ENCODE measurements at regions not wholly inside any gene's neighbourhood (a gene's known extent, or its start where the extent isn't known, plus 50 kb on each side); places are given as distances from the start of the nearest gene placed in this dataset.
A peak's percentile ranks its signal among the peaks of the same experiment; 100 is the strongest.
"Not testable (repeated sequence)": the region's sequence is repeated elsewhere in the genome, so short reads cannot be mapped to it uniquely, and the experiment has no call there.

GRCh38 chr1:219863816-219864215, 64.5 kb downstream of the SLC30A10 start:
- not testable (repeated sequence) for DNase-seq (ENCODE audit: low spot score)

DNA sequence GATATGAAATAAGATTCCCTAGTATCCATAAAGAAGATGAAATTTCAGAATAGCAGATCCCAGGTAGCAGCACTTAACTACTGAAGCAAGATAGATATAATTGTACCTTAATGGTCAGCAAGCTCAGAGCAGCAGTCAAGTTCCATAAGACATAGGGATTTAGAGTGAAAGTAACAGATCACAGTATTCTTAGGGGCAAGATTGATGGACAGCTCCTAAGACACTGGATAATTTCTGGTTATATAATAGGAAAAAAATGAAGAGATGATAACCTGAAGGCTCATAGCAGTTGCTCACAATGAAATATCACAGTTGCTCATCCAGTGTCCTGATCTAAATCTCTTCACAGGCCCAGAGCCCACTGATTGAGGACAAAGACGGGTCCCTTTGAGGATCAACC, 66.0 kb downstream of the SLC30A10 start:
- DNase-seq (ENCODE audit: low spot score), result no peak

- DNase-seq (ENCODE audit: low spot score), result no peak
These were observed 69.4 kb downstream of the SLC30A10 start for GRCh38 chr1:219858980-219859379.

- DNase-seq (ENCODE audit: low spot score), result no peak
These were observed 81.0 kb downstream of the SLC30A10 start for GRCh38 chr1:219847215-219847855.

- not testable (repeated sequence) for DNase-seq (ENCODE audit: low spot score)
These were observed 88.8 kb downstream of the SLC30A10 start for GRCh38 chr1:219839595-219839994.

DNA sequence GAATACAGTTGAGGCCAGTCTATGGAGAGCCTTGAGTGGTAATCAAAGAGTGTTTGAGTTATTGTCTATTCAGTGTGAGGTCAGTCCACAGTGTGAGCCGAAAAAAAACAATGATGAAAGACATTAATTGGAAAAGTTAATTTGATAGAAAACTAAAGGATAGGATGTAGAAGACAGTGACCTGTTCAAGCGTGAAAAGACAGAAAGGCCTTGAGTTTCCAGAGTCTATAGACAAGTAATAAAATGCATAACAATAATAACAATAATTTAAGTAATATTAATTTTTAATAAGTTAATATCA, 90.4 kb downstream of the SLC30A10 start:
- DNase-seq (ENCODE audit: low spot score), result no peak

- DNase-seq (ENCODE audit: low spot score), result peak; percentile 64
These were observed 90.9 kb downstream of the SLC30A10 start for GRCh38 chr1:219837274-219837993.

DNA sequence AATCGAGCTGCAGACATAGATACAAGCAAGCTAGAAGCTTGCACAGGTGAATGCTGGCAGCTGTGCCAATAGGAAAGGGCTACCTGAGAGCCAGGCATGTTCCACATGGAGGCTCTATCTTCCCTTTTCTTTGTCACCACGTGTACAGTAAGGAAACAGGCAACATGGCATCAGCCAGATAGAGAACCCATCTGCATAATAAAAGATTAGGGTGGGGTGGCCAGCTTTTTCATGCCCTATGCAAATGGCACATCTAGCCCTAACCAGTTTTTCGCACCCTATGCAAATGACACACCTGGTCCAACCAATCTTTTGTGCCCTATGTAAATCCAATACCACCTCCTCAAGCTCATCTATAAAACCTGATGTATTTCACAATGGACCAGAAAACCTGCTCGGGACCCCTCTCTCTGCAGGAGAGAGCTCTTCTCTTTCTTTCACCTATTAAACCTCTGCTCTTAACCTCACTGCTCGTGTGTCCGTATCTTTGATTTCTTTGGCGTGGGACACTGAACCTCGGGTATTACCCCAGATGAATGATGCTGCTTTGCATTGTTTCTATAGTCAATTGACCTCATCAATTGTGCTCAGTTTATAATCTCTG, 93.9 kb downstream of the SLC30A10 start:
- no peak for DNase-seq (ENCODE audit: low spot score)

DNA sequence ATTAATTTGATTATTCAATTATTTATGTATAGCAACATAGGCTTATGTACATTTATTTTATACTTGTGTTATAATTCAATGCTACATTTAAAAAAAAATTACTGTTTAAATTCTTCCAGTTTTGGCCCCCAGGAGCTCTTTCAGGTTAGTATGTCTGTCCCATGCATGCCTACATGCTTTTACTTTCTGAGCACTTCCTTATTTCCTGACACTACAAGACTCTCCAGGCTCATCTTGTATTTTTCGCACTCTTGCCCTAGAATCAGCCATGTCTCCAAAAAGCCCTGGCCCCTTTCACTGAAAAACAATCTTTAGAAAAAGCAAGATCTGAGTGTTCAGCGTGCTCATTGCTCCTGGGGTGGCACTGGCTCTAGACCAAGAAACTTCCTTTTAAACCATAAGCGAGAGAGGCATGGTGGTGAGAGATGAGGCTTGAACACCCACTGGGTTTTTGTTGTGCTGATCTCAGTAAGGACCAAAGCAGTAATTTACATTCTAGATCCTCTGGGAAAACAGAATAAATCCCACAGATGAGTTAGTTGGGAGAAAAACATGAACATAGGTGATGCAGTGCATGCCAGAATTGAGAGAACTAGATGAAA, 95.0 kb downstream of the SLC30A10 start:
- DNase-seq (ENCODE audit: low spot score), result no peak

DNA sequence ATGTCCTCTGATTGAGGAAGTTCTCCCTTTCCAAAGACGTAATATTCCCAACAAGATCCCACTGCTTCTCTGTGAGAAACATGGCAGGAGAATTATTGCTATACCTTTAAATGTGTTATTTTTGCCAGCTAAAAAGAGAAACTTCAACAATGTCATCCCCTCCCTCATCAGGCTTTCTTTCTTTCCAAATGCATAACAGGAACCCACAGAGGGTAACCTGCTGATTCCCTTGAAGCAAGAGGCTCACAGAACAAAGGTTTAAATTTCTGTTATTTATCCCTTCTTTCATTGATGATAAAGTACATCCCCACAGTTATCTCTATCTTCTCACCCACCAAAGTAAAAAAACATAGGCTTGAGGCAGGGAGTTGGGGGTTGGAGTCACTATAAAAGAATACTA, 102.1 kb downstream of the SLC30A10 start:
- DNase-seq (ENCODE audit: low spot score), result no peak

DNA sequence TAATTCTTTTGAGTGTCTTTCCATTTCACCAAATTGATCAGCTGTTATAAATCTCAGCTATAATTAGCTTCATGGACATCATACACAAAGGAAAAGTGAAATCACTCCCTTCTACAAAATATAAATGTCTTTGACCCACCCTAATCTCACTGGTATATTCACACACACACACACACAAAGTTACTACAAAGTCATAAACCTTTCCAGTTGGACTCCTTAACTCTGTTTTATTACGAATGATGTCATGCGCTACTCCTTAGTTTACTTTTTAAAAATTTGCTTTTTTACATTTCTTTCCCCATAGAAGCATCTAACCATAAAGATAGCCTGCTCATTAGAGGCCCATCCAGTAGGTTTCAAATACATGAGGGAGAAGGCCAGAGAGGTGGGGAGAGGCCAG, 103.0 kb downstream of the SLC30A10 start:
- no peak for DNase-seq (ENCODE audit: low spot score)

DNA sequence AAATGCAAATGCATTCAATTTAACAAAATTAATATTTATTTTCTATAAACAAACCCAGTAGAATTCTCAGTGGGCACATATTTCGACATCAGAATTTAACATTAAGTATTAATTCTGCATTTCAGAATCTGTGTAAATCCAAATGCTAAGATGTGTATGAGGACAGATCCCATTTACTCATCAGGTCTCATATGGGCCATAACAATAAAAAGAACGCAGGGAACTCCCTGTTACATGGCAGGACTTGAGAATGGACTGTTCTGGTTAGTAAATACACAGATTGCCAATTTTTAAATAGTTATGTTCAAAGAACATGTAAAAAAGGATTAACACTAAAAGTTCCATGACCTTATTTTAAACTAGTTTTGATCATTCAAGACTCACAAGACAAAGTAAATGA, 104.0 kb downstream of the SLC30A10 start:
- no peak for DNase-seq (ENCODE audit: low spot score)

DNA sequence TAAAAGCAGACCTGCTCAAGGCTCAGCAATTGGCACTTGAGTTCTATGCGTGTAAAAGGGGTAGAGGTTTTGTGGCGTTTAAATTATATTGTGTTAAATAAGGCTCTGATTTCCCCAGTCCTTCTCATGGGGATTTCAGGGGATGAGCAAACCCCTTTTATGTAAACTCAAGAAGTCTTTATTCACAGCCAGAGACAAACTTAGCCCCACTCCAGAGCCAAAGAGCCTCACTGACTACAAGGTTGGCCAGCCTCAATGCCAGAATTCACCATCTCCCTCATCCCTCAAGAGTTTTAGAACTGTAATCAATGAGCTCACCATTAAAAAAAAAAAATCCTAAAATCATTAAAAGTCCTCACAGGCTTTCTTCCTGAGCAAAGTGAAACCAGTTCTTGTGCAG, 107.8 kb downstream of the SLC30A10 start:
- no peak for DNase-seq (ENCODE audit: low spot score)

- DNase-seq (ENCODE audit: low spot score), result no peak
These were observed 110.4 kb downstream of the SLC30A10 start for GRCh38 chr1:219817914-219818313.

DNA sequence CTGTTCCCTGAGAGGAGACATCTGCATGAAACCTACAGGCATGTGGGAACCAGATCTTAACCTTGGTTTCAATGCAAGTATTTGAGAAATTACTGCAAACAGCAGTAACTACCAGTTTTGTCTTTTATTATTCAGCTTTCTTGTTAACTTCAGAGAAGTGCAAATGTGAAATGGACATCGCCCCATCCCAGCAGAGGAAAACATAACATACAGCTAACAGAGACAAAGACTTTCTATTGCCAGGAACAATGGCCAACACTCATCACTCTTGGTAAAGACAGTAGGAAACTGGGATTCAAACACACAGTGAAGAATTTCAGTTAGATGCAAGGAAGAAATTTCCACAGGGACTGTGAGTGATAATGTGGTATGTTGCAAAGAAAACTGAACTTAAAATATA, 115.1 kb downstream of the SLC30A10 start:
- no peak for DNase-seq (ENCODE audit: low spot score)

GRCh38 chr1:219812491-219813203, 115.7 kb downstream of the SLC30A10 start:
- DNase-seq (ENCODE audit: low spot score), result peak; percentile 70

GRCh38 chr1:219812086-219812485, 116.3 kb downstream of the SLC30A10 start:
- no peak for DNase-seq (ENCODE audit: low spot score)

- peak; percentile 31 for DNase-seq (ENCODE audit: low spot score)
These were observed 117.9 kb downstream of the SLC30A10 start for GRCh38 chr1:219810451-219810850.

- DNase-seq (ENCODE audit: low spot score), result no peak
These were observed 119.6 kb downstream of the SLC30A10 start for GRCh38 chr1:219808790-219809189.

- no peak for DNase-seq (ENCODE audit: low spot score)
These were observed 121.7 kb downstream of the SLC30A10 start for GRCh38 chr1:219806642-219807041.

- DNase-seq (ENCODE audit: low spot score), result no peak
These were observed 122.3 kb downstream of the SLC30A10 start for GRCh38 chr1:219806020-219806419.

DNA sequence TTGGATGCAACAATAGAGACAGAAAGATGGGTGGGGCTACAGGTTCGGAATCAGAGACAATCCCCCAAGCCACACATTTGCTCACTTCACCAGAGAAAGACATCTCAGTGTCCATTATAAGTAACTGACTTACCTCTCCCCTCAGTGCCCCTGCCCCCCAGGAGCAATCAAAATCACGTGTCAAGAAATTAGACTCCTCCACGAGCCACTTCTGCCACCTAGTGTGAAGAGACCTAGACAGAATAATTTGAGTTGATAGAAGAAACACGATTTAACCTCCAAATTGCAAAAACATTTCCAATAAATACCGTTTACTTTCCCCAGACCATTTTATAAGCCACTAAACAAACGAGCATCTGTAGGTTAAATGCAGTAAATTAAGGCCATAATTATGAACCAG, 123.2 kb downstream of the SLC30A10 start:
- DNase-seq (ENCODE audit: low spot score), result no peak

All from GM03348 (cell line).